Left renal cortex interstitium (tissue), 4 donors: ENCODE measurements at regions not wholly inside any gene's neighbourhood (a gene's known extent, or its start where the extent isn't known, plus 50 kb on each side); places are given as distances from the start of the nearest gene placed in this dataset.
"Not testable (repeated sequence)": the region's sequence is repeated elsewhere in the genome, so short reads cannot be mapped to it uniquely, and the experiment has no call there.

Experiments used
- DNase-seq, 4 donors: peaks; one replicate each; pipeline ENCODE4 v3.0.0-alpha.2; 2013; ENCODE audit warnings: low read depth in 4 of 4, low spot score in 2 of 4, missing footprints in 1 of 4

- DNase-seq, result no peak
These were observed 605.3 kb upstream of the B3GAT1 start for GRCh38 chr11:135017296-135017695.

DNA sequence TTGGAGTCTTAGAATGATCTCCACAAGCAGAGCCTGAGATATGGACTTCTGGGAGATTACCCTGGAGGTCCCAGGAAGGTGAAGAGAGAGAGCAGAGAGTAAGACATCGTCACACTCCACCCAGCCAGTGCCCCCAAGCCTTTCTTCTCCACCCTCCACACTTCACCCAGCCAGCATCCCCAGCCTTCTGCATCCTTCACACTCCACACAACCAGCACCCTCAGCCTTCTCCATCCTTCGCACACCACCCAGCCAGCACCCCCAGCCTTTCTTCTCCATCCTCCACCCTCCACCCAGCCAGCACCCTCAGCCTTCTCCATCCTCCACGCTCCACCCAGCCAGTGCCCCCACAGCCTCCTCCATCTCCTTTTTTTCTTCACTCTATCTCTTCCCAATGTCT is 603.9 kb upstream of the B3GAT1 start:
- no peak for DNase-seq

DNA sequence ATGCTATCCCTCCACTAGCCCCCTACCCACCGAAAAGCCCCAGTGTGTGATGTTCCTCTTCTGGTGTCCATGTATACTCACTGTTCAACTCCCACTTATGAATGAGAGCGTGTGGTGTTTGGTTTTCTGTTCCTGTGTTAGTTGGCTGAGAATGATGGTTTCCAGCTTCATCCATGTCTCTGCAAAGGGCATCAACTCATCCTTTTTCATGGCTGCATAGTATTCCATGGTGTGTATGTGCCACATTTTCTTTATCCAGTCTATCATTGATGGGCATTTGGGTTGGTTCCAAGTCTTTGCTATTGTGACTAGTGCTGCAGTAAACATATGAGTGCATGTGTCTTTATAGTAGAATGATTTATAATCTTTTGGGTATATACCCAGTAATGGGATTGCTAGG is 599.3 kb upstream of the B3GAT1 start:
- DNase-seq, result not testable (repeated sequence)

- no peak for DNase-seq
These were observed 597.1 kb upstream of the B3GAT1 start for GRCh38 chr11:135009125-135009524.

- no peak for DNase-seq
These were observed 596.4 kb upstream of the B3GAT1 start for GRCh38 chr11:135008412-135008811.

GRCh38 chr11:135008001-135008405 is 596.0 kb upstream of the B3GAT1 start:
- DNase-seq, result peak in 1 of 4 donors; percentile 56

DNA sequence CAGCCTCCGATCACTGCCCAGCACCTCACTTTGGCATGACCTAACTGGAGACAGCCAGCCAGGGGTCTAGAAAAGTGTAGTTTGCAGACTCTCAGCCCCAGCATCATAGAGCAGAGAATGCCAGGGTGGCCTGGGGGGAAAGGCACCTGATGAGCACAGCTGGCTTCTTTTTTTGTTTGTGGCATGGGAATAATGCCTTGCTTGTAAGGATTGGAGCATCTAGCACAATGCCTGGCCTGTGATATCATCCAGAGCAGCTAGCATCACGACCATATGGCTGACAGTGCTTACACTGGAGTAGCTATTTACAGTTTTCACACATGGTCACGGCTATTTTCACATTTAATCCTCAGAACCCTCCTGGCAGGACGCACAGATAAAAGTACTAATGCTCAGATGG is 594.8 kb upstream of the B3GAT1 start:
- no peak for DNase-seq

DNA sequence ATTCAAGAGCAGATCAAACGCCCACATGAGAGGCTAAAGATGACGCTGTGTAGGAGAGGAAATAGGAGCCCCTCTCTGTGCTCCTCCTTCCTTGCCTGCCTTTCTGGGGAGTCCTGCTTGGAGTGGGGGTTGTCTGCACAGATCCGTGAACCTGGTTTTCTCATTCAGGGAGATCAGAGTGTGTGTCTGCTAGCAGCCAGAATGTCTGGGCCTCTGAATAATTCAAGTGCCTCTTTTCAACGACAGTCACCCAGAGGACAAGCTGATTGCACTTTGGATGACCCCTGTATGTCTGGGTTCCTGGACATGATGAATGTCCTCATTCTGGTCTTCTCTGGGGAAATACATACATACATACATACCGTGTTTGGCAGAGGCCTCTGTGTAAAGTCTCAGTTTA is 592.5 kb upstream of the B3GAT1 start:
- DNase-seq, result no peak

- DNase-seq, result peak in 3 of 4 donors; percentile 70 to 76 (median 71)
These were observed 590.2 kb upstream of the B3GAT1 start for GRCh38 chr11:135002236-135002635.

DNA sequence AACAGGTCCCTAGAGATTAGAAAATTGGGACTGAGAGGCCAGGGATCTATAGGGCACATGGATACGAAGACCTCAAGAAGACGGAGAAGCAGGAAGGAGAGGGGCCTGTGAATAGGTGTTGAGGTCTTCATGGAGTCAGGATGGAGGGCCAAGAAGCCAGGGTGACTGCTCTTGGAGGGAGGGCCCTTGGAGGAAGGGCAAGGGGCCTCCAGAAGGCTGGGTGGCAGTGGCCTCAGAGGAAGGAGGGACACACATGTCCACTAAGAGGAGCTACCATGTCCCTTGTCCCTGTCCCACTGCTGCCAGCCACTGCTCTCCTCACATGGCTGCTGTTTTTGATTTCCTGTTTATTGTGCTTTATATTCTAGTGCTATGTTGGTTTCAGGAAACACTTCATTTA is 589.5 kb upstream of the B3GAT1 start:
- no peak for DNase-seq

DNA sequence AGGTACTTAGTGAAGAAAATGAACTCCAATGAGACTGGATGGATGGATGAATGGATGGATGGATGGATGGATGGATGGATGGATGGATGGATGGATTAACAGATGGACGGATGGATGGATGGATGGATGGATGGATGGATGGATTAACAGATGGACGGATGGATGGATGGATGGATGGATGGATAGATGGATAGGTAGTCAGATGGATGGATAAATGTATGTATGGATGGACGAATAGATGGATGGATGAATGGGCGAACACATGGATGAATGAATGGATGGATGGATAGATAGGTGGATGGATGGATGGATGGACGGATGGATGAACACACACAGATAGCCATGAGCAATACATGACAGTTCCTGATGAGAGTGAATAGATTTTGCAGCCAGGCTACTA is 589.0 kb upstream of the B3GAT1 start:
- DNase-seq, result not testable (repeated sequence)

GRCh38 chr11:134999590-134999989 is 587.5 kb upstream of the B3GAT1 start:
- peak in 1 of 4 donors; percentile 55 for DNase-seq

DNA sequence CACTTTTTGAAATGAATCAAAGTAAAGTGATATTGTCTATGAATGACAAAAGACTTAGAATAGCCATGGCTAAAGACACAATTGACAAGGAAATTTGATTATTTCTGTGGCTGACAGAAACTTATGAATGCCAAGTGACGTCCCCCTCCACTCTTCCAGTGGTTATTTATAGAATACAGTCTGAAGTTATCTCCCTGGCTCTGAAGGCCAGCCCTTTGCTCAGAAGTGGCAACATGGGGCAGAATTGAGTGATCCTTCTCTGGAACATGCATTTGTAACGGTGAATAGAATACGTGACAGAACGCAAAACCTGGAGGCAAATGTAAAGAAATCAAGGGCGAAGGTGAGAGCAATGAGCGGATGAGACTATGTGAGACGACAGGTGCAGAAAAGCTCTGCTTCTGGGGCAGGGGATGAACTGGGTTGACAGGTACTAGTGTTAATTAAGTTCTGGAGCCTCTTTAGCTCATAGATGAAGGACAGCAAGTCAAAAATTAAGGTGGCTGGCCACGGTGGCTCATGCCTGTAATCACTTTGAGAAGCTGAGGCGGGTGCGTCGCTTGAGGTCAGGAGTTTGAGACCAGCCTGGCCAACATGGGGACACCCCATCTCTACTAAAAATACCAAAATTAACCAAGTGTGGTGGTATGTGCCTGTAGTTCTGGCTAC is 585.7 kb upstream of the B3GAT1 start:
- DNase-seq, result no peak

GRCh38 chr11:134995741-134996140 is 583.7 kb upstream of the B3GAT1 start:
- no peak for DNase-seq

GRCh38 chr11:134994431-134994830 is 582.4 kb upstream of the B3GAT1 start:
- no peak for DNase-seq

- no peak for DNase-seq
These were observed 581.7 kb upstream of the B3GAT1 start for GRCh38 chr11:134993691-134994243.

GRCh38 chr11:134992981-134993380 is 580.9 kb upstream of the B3GAT1 start:
- no peak for DNase-seq

DNA sequence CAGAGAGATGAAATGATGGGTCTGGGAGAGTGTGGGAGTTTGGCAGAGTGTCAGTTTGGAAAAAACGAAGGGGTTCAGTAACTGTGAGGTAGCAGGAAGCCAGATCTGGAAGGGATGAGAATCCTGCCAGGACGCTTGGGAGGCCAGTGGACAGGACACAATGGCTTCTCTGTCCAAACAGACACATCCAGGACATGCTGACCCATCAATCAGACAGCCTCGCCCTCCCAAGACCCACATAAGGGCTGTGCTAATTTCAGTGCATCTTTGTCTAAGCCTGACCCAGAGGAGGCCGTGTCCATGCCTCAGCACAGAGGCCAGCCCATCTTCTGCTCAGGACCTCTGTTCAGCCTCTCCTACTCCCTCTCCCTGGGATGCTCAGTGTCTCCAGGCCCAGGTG is 576.5 kb upstream of the B3GAT1 start:
- DNase-seq, result no peak

DNA sequence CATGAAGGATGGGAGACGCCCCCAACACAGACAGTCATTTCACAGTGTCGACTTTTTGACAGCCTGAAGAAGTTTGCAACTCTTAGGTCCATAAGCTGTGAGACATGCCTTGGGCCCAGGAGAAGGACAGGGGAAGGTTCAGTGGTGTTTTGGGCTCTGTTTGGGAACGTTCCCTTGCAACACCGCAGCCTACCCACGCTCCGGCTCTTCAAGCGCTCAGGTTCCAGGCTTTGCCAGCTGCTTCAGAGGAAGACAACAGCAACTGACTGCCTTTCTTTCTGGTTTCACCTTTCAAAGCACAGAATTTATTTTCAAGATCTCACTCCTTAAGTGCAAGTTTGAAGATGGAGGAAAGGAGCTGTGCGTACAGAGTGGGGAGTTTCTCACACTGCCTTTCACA is 575.8 kb upstream of the B3GAT1 start:
- no peak for DNase-seq

DNA sequence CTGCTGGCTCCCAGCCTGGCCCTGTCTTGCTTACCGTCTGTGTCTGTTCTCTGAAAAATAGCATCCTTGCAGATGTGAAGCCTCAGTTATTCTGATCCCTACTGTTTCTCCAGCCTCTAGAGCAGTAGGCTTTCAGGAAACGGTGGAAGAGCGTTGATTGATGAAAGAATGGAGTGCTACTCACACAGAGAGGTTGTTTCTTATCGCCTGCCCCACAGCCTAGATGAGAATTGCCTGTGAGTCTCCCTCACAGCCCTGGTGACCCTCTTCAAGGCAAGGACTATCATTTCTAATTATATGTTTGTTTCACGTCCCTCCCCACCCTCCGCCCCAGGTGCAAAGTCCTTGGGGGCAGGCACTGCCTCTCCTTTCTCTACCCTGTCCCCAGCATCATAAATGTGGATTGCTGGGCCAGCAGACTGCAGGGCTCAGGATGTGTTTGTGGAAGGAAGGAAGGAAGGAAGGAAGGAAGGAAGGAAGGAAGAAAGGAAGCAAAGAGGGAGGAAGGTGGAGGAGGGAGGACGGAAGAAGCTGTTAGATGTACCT is 575.3 kb upstream of the B3GAT1 start:
- DNase-seq, result no peak

DNA sequence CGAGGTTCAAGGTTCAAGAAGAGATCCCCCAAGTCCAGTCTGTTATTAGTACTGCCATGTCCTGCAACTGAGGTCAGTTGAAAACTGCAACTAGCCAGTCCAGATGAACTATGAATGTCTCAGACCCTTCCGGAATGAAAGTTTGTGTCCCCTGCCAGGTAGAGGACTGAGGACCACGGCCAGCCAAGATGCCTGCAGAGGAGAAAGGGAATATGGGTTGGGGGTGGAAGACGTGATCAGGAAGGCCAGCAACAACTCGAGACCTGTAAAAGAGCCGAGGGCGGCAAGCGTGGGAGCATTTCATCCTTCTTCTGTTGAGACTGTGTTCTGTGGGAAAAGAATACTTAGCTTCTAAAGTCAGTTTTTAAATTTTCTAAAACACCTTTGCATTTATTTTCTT is 572.4 kb upstream of the B3GAT1 start:
- no peak for DNase-seq

DNA sequence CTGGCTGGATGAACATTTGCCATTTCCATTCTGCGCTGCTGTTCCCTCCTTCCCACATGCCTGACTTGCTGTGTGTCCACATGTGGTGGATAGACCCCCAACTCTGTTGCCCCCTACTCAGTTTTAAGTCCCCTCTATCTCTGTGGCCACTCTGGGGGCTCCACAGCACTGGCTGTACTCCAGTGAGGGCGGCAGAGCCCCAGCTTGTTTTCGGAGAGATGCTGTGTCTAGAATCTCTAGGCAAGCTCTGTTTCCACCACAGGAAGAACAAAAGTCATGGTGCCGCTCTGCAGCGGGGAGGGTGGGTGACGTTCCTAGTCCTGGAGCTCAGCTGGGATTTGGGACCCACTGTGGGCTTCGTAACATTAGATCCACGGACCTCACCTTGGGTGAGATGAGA is 570.4 kb upstream of the B3GAT1 start:
- not testable (repeated sequence) for DNase-seq
